Fibroblast of peridontal ligament (primary cell): ENCODE measurements at regions not wholly inside any gene's neighbourhood (a gene's known extent, or its start where the extent isn't known, plus 50 kb on each side); places are given as distances from the start of the nearest gene placed in this dataset.

Experiments
- DNase-seq: peaks from one replicate; pipeline ENCODE4 v3.0.0-alpha.2; 2010; ENCODE audit errors: extremely low read depth

GRCh38 chr5:38643616-38644015 is 87.2 kb upstream of the LIFR start:
- no peak for DNase-seq

GRCh38 chr5:38645508-38645907 is 89.1 kb upstream of the LIFR start:
- peak; percentile 19 for DNase-seq

- no peak for DNase-seq
Observed at GRCh38 chr5:38648703-38649291, 92.4 kb upstream of the LIFR start.

- DNase-seq: no peak
Observed at GRCh38 chr5:38650540-38650939, 94.1 kb upstream of the LIFR start.

GRCh38 chr5:38650946-38651345 is 94.5 kb upstream of the LIFR start:
- peak; percentile 25 for DNase-seq

- DNase-seq: peak; percentile 20
Observed at GRCh38 chr5:38651806-38652205, 95.4 kb upstream of the LIFR start.

GRCh38 chr5:38653389-38653788 is 96.9 kb upstream of the LIFR start:
- no peak for DNase-seq

- no peak for DNase-seq
Observed at GRCh38 chr5:38655691-38656090, 99.2 kb upstream of the LIFR start.

GRCh38 chr5:38656568-38656967 is 100.1 kb upstream of the LIFR start:
- no peak for DNase-seq

GRCh38 chr5:38657020-38657419 is 100.6 kb upstream of the LIFR start:
- DNase-seq: no peak

- no peak for DNase-seq
Observed at GRCh38 chr5:38660194-38660668, 103.8 kb upstream of the LIFR start.

GRCh38 chr5:38662090-38662489 is 105.6 kb upstream of the LIFR start:
- no peak for DNase-seq

- DNase-seq: no peak
Observed at GRCh38 chr5:38663249-38663648, 106.8 kb upstream of the LIFR start.

- peak; percentile 48 for DNase-seq
Observed at GRCh38 chr5:38666668-38667498, 110.4 kb upstream of the LIFR start.

GRCh38 chr5:38667499-38667776 is 111.0 kb upstream of the LIFR start:
- no peak for DNase-seq

GRCh38 chr5:38669361-38669880 is 113.0 kb upstream of the LIFR start:
- DNase-seq: no peak

- DNase-seq: no peak
Observed at GRCh38 chr5:38670066-38670465, 113.6 kb upstream of the LIFR start.

GRCh38 chr5:38670878-38671277 is 114.4 kb upstream of the LIFR start:
- peak; percentile 18 for DNase-seq

GRCh38 chr5:38672059-38672788 is 115.8 kb upstream of the LIFR start:
- peak; percentile 8 for DNase-seq

GRCh38 chr5:38673671-38674071 is 117.2 kb upstream of the LIFR start:
- DNase-seq: no peak

- no peak for DNase-seq
Observed at GRCh38 chr5:38675443-38675842, 119.0 kb upstream of the LIFR start.

- no peak for DNase-seq
Observed at GRCh38 chr5:38677636-38678035, 121.2 kb upstream of the LIFR start.

- DNase-seq: no peak
Observed at GRCh38 chr5:38678076-38678475, 121.6 kb upstream of the LIFR start.
